HepG2 (cell line): ENCODE measurements at regions not wholly inside any gene's neighbourhood (a gene's known extent, or its start where the extent isn't known, plus 50 kb on each side); places are given as distances from the start of the nearest gene placed in this dataset.
A peak's percentile ranks its signal among the peaks of the same experiment; 100 is the strongest.

Experiments used
- ATAC-seq: fragments of 200-7000 bp; cut with Tn5 transposase; 3 replicates; pipeline ENCODE4 v1.9.1; 2020; ENCODE audit warnings: mild to moderate bottlenecking, moderate library complexity
- BruUV-seq: library from RNA; stranded (reverse); fragments of 400-500 nt; replicated peaks from 2 replicates; lab custom pipeline; 2021; lab: Mats Ljungman, UMichigan
- CTCF ChIA-PET: fragments of 300-600 bp; formaldehyde crosslinking; extraction: SDS; loops from one replicate; lab custom pipeline; 2021; ENCODE audit warnings: low total read pairs, inconsistent platforms, low intra/inter-chr PET ratio; lab: Yijun Ruan, JAX
- POLR2A ChIA-PET: fragments of 350-600 bp; sonication (Branson Sonifier 250); formaldehyde crosslinking; loops from one replicate; lab custom pipeline; 2020; ENCODE audit warnings: antibody characterized with exemption, inconsistent platforms; lab: Yijun Ruan, JAX
- DNase-seq: peaks from one replicate; pipeline ENCODE4 v3.0.0-alpha.2; 2015; ENCODE audit warnings: low spot score
- FAIRE-seq: peaks from 3 replicates; lab custom pipeline; 2011; peaks lifted over from hg19 to GRCh38; lab: Jason Lieb, UNC
- H2AFZ ChIP-seq: one replicate; pipeline ENCODE4 v1.6.1; 2011; ENCODE audit warnings: low read length, inconsistent platforms
- H3K27ac ChIP-seq: fragments of 300-600 bp; 3 replicates; pipeline ENCODE4 v1.8.0; 2011; ENCODE audit warnings: mixed run types, mild to moderate bottlenecking, mixed read lengths, low read length, inconsistent platforms; ENCODE audit not compliant: insufficient read depth; ENCODE audit errors: extremely low read length
- H3K27me3 ChIP-seq, 2 experiments: fragments of 200-600 bp in 1 of 2; 2 replicates in 1 of 2; 3 replicates in 1 of 2; pipeline versions ENCODE4 v1.6.0 to v1.8.0; 2011; ENCODE audit warnings: low read length in 2 of 2, mild to moderate bottlenecking in 2 of 2, moderate library complexity in 2 of 2, inconsistent platforms in 1 of 2; ENCODE audit not compliant: insufficient read depth in 2 of 2, control insufficient read depth in 1 of 2
- H3K36me3 ChIP-seq, 2 experiments: fragments of 200-600 bp in 1 of 2; replicated peaks in 1 of 2; 2 replicates in 1 of 2; 3 replicates in 1 of 2; pipeline versions ENCODE4 v1.5.1 to v1.8.0; 2011; ENCODE audit warnings: low read length in 2 of 2, inconsistent platforms in 1 of 2; ENCODE audit not compliant: insufficient read depth in 2 of 2, control insufficient read depth in 1 of 2
- H3K4me1 ChIP-seq: 2 replicates; pipeline ENCODE4 v1.5.1; 2012; ENCODE audit warnings: low read length, inconsistent platforms; ENCODE audit not compliant: insufficient read depth
- H3K4me2 ChIP-seq: 2 replicates; pipeline ENCODE4 v1.6.0; 2011; ENCODE audit warnings: low read depth, low read length, inconsistent platforms
- H3K4me3 ChIP-seq, 3 experiments: fragments of 200-600 bp in 1 of 3; sonication (generic), shearing (Covaris generic) in 1 of 3; replicated peaks in 1 of 3; 2 replicates each; pipeline ENCODE4 v1.5.1; 2011 to 2016; ENCODE audit warnings: low read length in 3 of 3, inconsistent platforms in 2 of 3, low read depth in 2 of 3, mild to moderate bottlenecking in 2 of 3, control low read depth in 1 of 3, mixed read lengths in 1 of 3; ENCODE audit not compliant: insufficient read depth in 1 of 3
- H3K79me2 ChIP-seq: one replicate; pipeline ENCODE4 v1.6.1; 2011; ENCODE audit warnings: low read length, inconsistent platforms; ENCODE audit not compliant: insufficient read depth
- H3K9ac ChIP-seq: 2 replicates; pipeline ENCODE4 v1.6.0; 2011; ENCODE audit warnings: mild to moderate bottlenecking, low read depth, low read length, inconsistent platforms; ENCODE audit not compliant: insufficient read depth
- H3K9me3 ChIP-seq: 2 replicates; pipeline ENCODE4 v1.5.1; 2012; ENCODE audit warnings: mild to moderate bottlenecking, low read length
- H4K20me1 ChIP-seq: 2 replicates; pipeline ENCODE4 v1.6.0; 2011; ENCODE audit warnings: inconsistent platforms, mild to moderate bottlenecking, low read length, moderate library complexity; ENCODE audit not compliant: insufficient read depth
- CAMTA2 ChIP-seq: sonication (generic); formaldehyde crosslinking; IDR thresholded peaks from 2 replicates; pipeline ENCODE4 v1.4.0; 2020; ENCODE audit warnings: mild to moderate bottlenecking, missing genetic modification reagents, borderline replicate concordance
- CREB1 ChIP-seq, 2 experiments: fragments of 450-650 bp in 1 of 2; IDR thresholded peaks; 2 replicates each; pipeline ENCODE4 v1.6.1; 2016 to 2017; ENCODE audit warnings: control low read depth in 1 of 2, mild to moderate bottlenecking in 1 of 2, missing compliant biosample characterization in 1 of 2, missing genetic modification characterization in 1 of 2
- NFIC ChIP-seq: IDR thresholded peaks from 2 replicates; pipeline ENCODE4 v1.6.1; 2012; ENCODE audit warnings: mild to moderate bottlenecking, low read length, inconsistent platforms
- NR2F1 ChIP-seq, 2 experiments: fragments of 450-650 bp in 1 of 2; formaldehyde crosslinking in 1 of 2; IDR thresholded peaks; 2 replicates each; pipeline versions ENCODE4 v1.5.0 to v1.6.1; 2016 to 2020; ENCODE audit warnings: mild to moderate bottlenecking in 1 of 2, missing compliant biosample characterization in 1 of 2, missing genetic modification reagents in 1 of 2, moderate library complexity in 1 of 2
- RARG ChIP-seq: sonication (generic); formaldehyde crosslinking; IDR thresholded peaks from 2 replicates; pipeline ENCODE4 v1.4.0; 2020; ENCODE audit warnings: low read depth, mild to moderate bottlenecking, missing genetic modification reagents
- RBM22 ChIP-seq: fragments of 200-400 bp; formaldehyde crosslinking; optimal IDR thresholded peaks from 2 replicates; pipeline ENCODE3; 2017; ENCODE audit warnings: mild to moderate bottlenecking, low read length, moderate library complexity
- ZNF670 ChIP-seq: sonication (generic); formaldehyde crosslinking; IDR thresholded peaks from 2 replicates; pipeline ENCODE4 v1.8.0; 2022; ENCODE audit warnings: mild to moderate bottlenecking, missing genetic modification reagents, borderline replicate concordance
- WGBS: methylation state at CpG from one replicate; pipeline ENCODE4 v1.1.6; 2017; ENCODE audit warnings: low lambda C conversion rate; 5-methylcytosine and 5-hydroxymethylcytosine counted together
- in situ Hi-C: cut with HindIII; loops from 2 replicates; pipeline ENCODE4 v1.10.0; 2017; ENCODE audit warnings: low pct_unique_long_range_greater_than_20kb; ENCODE audit not compliant: extremely low pct_ligation_motif_present
- intact Hi-C: fragments of 100-400 bp; cut with micrococcal nuclease; formaldehyde crosslinking; loops from one replicate; pipeline ENCODE4 v1.10.0; 2022; ENCODE audit not compliant: unreplicated experiment

DNA sequence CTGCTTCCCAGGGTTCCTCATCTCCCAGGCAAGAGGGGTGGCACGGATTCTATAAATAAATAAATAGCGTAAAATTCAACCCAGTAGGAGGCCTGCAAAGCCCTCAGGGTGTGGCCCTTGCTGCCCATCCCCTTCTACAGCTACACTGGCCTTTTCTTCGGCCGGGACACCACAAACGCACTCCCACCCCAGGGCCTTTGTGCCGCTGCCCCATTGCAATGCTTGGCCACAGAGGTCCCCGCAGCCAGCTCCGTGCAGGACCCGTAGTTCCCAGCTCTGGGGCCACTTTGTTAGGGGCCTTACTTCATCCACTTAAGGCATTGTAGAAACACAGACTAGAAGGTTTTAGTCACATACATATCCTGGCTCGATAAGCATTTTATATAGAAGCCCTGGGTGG is 151.2 kb downstream of the ERMARD start:
- H3K36me3 ChIP-seq, result no peaks in the 10 kb centered on the region
- no peak for ATAC-seq

GRCh38 chr6:169902070-169902469 is 150.6 kb downstream of the ERMARD start:
- no peak overlapping the region for H3K27ac ChIP-seq
- H3K79me2 ChIP-seq, result no peaks in the 10 kb centered on the region
- H3K4me1 ChIP-seq, result no peaks in the 10 kb centered on the region
- no peaks in the 10 kb centered on the region for H3K36me3 ChIP-seq
- WGBS, result 93% methylated on average over 2 of the region's 2 CpGs
- no peak for FAIRE-seq
- H4K20me1 ChIP-seq, result no peaks in the 10 kb centered on the region
- in situ Hi-C loops (no loop called here), intact Hi-C loops (no loop called here)
- no peak for ATAC-seq
- no peak for TF ChIP-seq NR2F1 (CRISPR knock-in tag; IDR thresholded peaks at IDR 0.05)
- TF ChIP-seq CREB1 (IDR thresholded peaks at IDR 0.05), result peak; percentile 91
- no peak for TF ChIP-seq CREB1 (CRISPR knock-in tag; IDR thresholded peaks at IDR 0.05)
- DNase-seq, result no peak
- BruUV-seq, result no TSS peak
- H3K4me2 ChIP-seq, result no peak overlapping the region
- no peak overlapping the region for H3K9ac ChIP-seq
- H2AFZ ChIP-seq, result no peak overlapping the region
- POLR2A ChIA-PET, result no interaction called here
- CTCF ChIA-PET, result no interaction called here
- H3K4me3 ChIP-seq, result no peak overlapping the region
- H3K27me3 ChIP-seq, result peaks cover 7 to 47% of the 10 kb centered on the region in 2 experiments
- peaks cover 4% of the 10 kb centered on the region; the same call in 1 of the 2 replicates for H3K9me3 ChIP-seq

More for the DNA sequence above, 151.2 kb downstream of the ERMARD start:
- no TSS peak for BruUV-seq
- H3K9me3 ChIP-seq, result peaks cover 4% of the 10 kb centered on the region; the same call in 1 of the 2 replicates
- WGBS, result 65% methylated on average over 10 of the region's 10 CpGs
- no peak overlapping the region for H3K4me2 ChIP-seq
- H3K9ac ChIP-seq, result no peak overlapping the region
- no peak overlapping the region for H2AFZ ChIP-seq
- no peaks in the 10 kb centered on the region for H3K4me1 ChIP-seq
- FAIRE-seq (no peak), DNase-seq (no peak)
- no peak overlapping the region for H3K27ac ChIP-seq
- H4K20me1 ChIP-seq, result no peaks in the 10 kb centered on the region
- no peaks in the 10 kb centered on the region for H3K79me2 ChIP-seq
- ChIA-PET POLR2A (no interaction called here), CTCF (no interaction called here)
- no peak overlapping the region for H3K4me3 ChIP-seq
- in situ Hi-C loops (no loop called here), intact Hi-C loops (no loop called here)
- no peak for TF ChIP-seq CAMTA2
- TF ChIP-seq NFIC, result no peak
- TF ChIP-seq ZNF670 (CRISPR knock-in tag), result no peak
- no peak for TF ChIP-seq RARG
- TF ChIP-seq RBM22, result no peak
- peaks cover 6 to 47% of the 10 kb centered on the region in 2 experiments for H3K27me3 ChIP-seq
